Thyroid gland (tissue), 4 donors: ENCODE measurements at regions not wholly inside any gene's neighbourhood (a gene's known extent, or its start where the extent isn't known, plus 50 kb on each side); places are given as distances from the start of the nearest gene placed in this dataset.

Experiments
- DNase-seq, 2 donors: peaks; one replicate each; pipeline ENCODE4 v3.0.0-alpha.2; 2019
- H3K27ac ChIP-seq, 3 donors: fragments of 200-600 bp; sonication (generic); 1 replicate in 2 of 3; 2 replicates in 1 of 3; pipeline ENCODE4 v1.5.1; 2016 to 2019; ENCODE audit warnings: mild to moderate bottlenecking in 1 of 3, moderate library complexity in 1 of 3
- H3K27me3 ChIP-seq: fragments of 200-600 bp; sonication (generic); one replicate; pipeline ENCODE4 v1.5.1; 2019
- H3K36me3 ChIP-seq, 2 donors: fragments of 200-600 bp; sonication (generic); one replicate each; pipeline ENCODE4 v1.5.1; 2016 to 2019
- H3K4me1 ChIP-seq, 2 donors: fragments of 200-600 bp; sonication (generic); one replicate each; pipeline ENCODE4 v1.5.1; 2017 to 2019
- H3K4me3 ChIP-seq, 3 donors: fragments of 200-600 bp; sonication (generic); replicated peaks in 1 of 3; 1 replicate in 2 of 3; 2 replicates in 1 of 3; pipeline ENCODE4 v1.5.1; 2016; ENCODE audit warnings: mild to moderate bottlenecking in 1 of 3
- H3K9me3 ChIP-seq: fragments of 200-600 bp; sonication (generic); one replicate; pipeline ENCODE4 v1.5.1; 2017
- POLR2A ChIP-seq, 2 donors: fragments of 450-650 bp; IDR thresholded peaks; one replicate each; pipeline ENCODE4 v1.6.1; 2017; ENCODE audit warnings: antibody characterized with exemption in 2 of 2, mild to moderate bottlenecking in 2 of 2, moderate library complexity in 1 of 2
- WGBS, 2 donors: methylation state at CpG; one replicate each; pipeline ENCODE4 v1.1.5; 2017; 5-methylcytosine and 5-hydroxymethylcytosine counted together
- intact Hi-C: fragments of 100-400 bp; cut with DNase I; formaldehyde crosslinking; loops from one replicate; pipeline ENCODE4 v1.15.1; 2023
- TF ChIP-seq, protein P1 (sequence below), 6 experiments: fragments of 200-600 bp in 3 of 6; fragments of 450-650 bp in 3 of 6; sonication (generic) in 3 of 6; IDR thresholded peaks; one replicate each; pipeline ENCODE4 v1.5.1; 2016 to 2019; ENCODE audit warnings: antibody characterized with exemption in 6 of 6, mild to moderate bottlenecking in 2 of 6, inconsistent platforms in 1 of 6, moderate library complexity in 1 of 6

- Histone ChIP-seq H3K27ac (no peak overlapping the region), H3K9me3 (no peaks in the 10 kb centered on the region), H3K27me3 (no peaks in the 10 kb centered on the region), H3K36me3 (no peaks in the 10 kb centered on the region), H3K4me3 (no peak overlapping the region), H3K4me1 (no peaks in the 10 kb centered on the region)
- no peak for DNase-seq
- no peak for TF ChIP-seq POLR2A (IDR thresholded peaks at IDR 0.05)
- TF ChIP-seq, protein P1, sequence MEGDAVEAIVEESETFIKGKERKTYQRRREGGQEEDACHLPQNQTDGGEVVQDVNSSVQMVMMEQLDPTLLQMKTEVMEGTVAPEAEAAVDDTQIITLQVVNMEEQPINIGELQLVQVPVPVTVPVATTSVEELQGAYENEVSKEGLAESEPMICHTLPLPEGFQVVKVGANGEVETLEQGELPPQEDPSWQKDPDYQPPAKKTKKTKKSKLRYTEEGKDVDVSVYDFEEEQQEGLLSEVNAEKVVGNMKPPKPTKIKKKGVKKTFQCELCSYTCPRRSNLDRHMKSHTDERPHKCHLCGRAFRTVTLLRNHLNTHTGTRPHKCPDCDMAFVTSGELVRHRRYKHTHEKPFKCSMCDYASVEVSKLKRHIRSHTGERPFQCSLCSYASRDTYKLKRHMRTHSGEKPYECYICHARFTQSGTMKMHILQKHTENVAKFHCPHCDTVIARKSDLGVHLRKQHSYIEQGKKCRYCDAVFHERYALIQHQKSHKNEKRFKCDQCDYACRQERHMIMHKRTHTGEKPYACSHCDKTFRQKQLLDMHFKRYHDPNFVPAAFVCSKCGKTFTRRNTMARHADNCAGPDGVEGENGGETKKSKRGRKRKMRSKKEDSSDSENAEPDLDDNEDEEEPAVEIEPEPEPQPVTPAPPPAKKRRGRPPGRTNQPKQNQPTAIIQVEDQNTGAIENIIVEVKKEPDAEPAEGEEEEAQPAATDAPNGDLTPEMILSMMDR (IDR thresholded peaks at IDR 0.05), result no peak
- intact Hi-C loops, result no loop called here
- WGBS, 2 donors, result 82 to 87% methylated on average over 2 of the region's 2 CpGs
These were observed 726.0 kb downstream of the KCNJ3 start for GRCh38 chr2:155424518-155424917.

- TF ChIP-seq, protein P1 (IDR thresholded peaks at IDR 0.05), result no peak
- intact Hi-C loops, result no loop called here
- H3K27ac ChIP-seq, result no peak overlapping the region
- H3K4me3 ChIP-seq, result no peak overlapping the region
- H3K9me3 ChIP-seq, result no peaks in the 10 kb centered on the region
- no peaks in the 10 kb centered on the region for H3K4me1 ChIP-seq
- no peaks in the 10 kb centered on the region for H3K27me3 ChIP-seq
- H3K36me3 ChIP-seq, result no peaks in the 10 kb centered on the region
- DNase-seq, result no peak
- 79 to 80% methylated on average over 1 of the region's 1 CpG for WGBS, 2 donors
These were observed 720.3 kb downstream of the KCNJ3 start for GRCh38 chr2:155418753-155419152.

DNA sequence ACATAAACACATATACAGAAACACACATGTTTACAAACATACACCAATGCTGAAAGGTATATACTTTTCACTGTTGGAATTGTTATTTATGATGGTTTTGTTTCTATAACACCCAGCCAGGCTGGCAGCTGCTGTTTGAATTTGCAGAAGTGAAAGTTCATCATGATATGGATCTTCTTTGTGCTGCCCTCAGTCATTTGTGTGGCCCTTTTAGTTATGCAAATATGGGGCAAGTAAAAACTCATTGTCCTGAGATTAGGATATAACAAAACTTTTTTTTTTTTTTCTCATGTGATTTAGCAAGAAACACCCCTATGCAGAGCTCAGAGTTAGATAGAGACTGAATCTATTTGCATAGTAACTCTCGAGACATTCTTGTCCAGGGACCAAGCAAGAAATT is 714.1 kb downstream of the KCNJ3 start:
- H3K4me1 ChIP-seq, result no peaks in the 10 kb centered on the region
- TF ChIP-seq, protein P1 (IDR thresholded peaks at IDR 0.05), result no peak
- TF ChIP-seq POLR2A (IDR thresholded peaks at IDR 0.05), result no peak
- WGBS, 2 donors, result 82 to 87% methylated on average over 1 of the region's 1 CpG
- intact Hi-C loops, result no loop called here
- no peak for DNase-seq
- no peaks in the 10 kb centered on the region for H3K9me3 ChIP-seq
- H3K27ac ChIP-seq, result no peak overlapping the region
- H3K4me3 ChIP-seq, result no peak overlapping the region
- H3K27me3 ChIP-seq, result no peaks in the 10 kb centered on the region
- no peaks in the 10 kb centered on the region for H3K36me3 ChIP-seq

- H3K36me3 ChIP-seq, result no peaks in the 10 kb centered on the region
- H3K27ac ChIP-seq, result no peak overlapping the region
- TF ChIP-seq, protein P1 (IDR thresholded peaks at IDR 0.05), result no peak
- no peak for TF ChIP-seq POLR2A (IDR thresholded peaks at IDR 0.05)
- H3K9me3 ChIP-seq, result no peaks in the 10 kb centered on the region
- H3K27me3 ChIP-seq, result no peaks in the 10 kb centered on the region
- H3K4me3 ChIP-seq, result no peak overlapping the region
- WGBS, 2 donors, result 87 to 91% methylated on average over 3 of the region's 3 CpGs
- DNase-seq, result no peak
- intact Hi-C loops, result no loop called here
- H3K4me1 ChIP-seq, result no peaks in the 10 kb centered on the region
These were observed 706.0 kb downstream of the KCNJ3 start for GRCh38 chr2:155404433-155405002.

DNA sequence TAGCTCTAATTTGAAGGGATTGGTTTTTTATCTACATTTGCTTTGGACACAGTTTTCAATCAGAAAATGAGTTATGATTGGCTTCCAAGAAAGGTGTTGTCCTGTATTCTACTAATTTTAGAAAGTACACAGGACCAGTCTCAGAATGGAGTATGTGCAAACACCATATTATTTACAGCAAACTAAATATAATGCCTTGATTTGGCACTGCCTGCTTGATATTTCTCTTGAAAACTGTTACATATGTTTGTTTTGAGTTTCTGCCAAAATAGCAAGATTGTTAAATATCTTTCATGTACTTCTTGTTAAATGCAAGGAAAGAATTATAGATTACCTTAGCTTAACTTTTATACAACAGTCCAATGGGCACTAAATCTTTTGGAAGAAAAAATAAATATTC is 694.9 kb downstream of the KCNJ3 start:
- H3K27ac ChIP-seq, result no peak overlapping the region
- DNase-seq, result no peak
- H3K36me3 ChIP-seq, result no peaks in the 10 kb centered on the region
- H3K27me3 ChIP-seq, result no peaks in the 10 kb centered on the region
- intact Hi-C loops, result no loop called here
- TF ChIP-seq, protein P1 (IDR thresholded peaks at IDR 0.05), result no peak
- no peak for TF ChIP-seq POLR2A (IDR thresholded peaks at IDR 0.05)
- no peaks in the 10 kb centered on the region for H3K9me3 ChIP-seq
- no peaks in the 10 kb centered on the region for H3K4me1 ChIP-seq
- H3K4me3 ChIP-seq, result no peak overlapping the region
